ENCODE measurements at regions not wholly inside any gene's neighbourhood (a gene's known extent, or its start where the extent isn't known, plus 50 kb on each side); places are given as distances from the start of the nearest gene placed in this dataset.
"Not testable (repeated sequence)": the region's sequence is repeated elsewhere in the genome, so short reads cannot be mapped to it uniquely, and the experiment has no call there.

DNA sequence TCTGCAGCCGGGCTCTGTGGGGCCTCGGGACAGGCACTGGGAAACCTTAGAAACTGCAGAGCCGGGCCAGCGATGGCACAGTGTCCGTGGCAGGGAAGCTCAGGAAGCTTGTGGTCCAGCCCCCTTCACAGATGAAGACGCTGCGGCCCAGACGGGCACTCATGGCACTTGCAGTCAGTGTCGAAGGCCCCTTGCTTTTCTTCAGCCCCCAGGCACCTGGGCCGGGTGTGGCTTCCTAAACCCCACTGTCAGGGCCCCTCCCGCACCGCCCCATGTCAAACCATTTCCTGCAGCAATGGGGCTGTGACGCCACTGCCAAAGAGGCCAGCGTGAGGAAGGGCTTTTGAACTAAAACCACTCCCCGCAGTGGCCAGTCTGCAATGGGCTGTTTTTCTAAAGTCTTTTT is 164.0 kb downstream of the LAT start:
- Histone ChIP-seq H3K27ac (no peak overlapping the region), H3K36me3 (replicated peaks in 1 of 2; ENCODE audit: insufficient read depth in 1 of 2, low read depth in 2 of 2) (no peaks in the 10 kb centered on the region), H3K4me1 (no peaks in the 10 kb centered on the region), H3K27me3 (no peaks in the 10 kb centered on the region), H3K9me3 (no peaks in the 10 kb centered on the region), H3K4me3 (no peak overlapping the region)
- DNase-seq (peak in 1 of 4 donors; percentile 36), ATAC-seq (no peak)
- intact Hi-C loops (cut with DNase I): no loop called here
- TF ChIP-seq POLR2A (IDR thresholded peaks at IDR 0.05) (no peak), CTCF (IDR thresholded peaks at IDR 0.05) (no peak)
- WGBS, 2 donors: 60 to 75% methylated on average over 5 to 15 of the region's 15 CpGs

DNA sequence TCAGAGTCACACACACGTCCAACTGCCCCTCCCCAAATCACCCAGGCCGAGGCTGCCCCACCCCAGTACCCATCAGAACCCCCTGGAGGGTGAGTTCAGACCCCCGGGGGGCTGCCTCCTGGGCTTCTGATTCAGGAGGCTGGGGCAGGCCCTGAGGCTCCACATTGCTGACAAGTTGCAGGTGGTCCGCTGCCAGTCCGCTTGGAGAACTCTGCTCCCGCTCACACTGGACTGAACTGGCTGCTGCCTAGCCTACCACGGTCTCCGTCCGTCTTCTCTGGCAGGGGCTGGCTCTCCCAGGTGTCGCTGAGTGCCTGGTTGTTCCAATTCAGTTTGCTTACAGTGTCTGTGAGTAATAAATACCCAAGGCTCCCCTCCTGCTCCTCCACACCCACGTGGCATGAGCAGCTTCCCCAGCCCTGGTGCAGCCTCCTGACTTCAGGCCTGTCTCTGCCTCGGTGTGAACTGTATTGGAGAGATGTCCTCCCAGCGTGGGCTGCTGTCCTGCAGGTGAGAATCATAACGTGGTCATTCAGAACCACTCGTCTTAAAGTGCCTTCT is 163.4 kb downstream of the LAT start:
- Histone ChIP-seq H3K27ac (no peak overlapping the region), H3K36me3 (replicated peaks in 1 of 2; ENCODE audit: insufficient read depth in 1 of 2, low read depth in 2 of 2) (no peaks in the 10 kb centered on the region), H3K9me3 (no peaks in the 10 kb centered on the region), H3K4me1 (no peaks in the 10 kb centered on the region), H3K4me3 (no peak overlapping the region), H3K27me3 (no peaks in the 10 kb centered on the region)
- ATAC-seq (no peak), DNase-seq (no peak)
- TF ChIP-seq POLR2A (IDR thresholded peaks at IDR 0.05): no peak
- TF ChIP-seq CTCF (IDR thresholded peaks at IDR 0.05): no peak
- WGBS, 2 donors: 67% methylated on average over 7 to 13 of the region's 15 CpGs
- intact Hi-C loops (cut with DNase I): no loop called here

DNA sequence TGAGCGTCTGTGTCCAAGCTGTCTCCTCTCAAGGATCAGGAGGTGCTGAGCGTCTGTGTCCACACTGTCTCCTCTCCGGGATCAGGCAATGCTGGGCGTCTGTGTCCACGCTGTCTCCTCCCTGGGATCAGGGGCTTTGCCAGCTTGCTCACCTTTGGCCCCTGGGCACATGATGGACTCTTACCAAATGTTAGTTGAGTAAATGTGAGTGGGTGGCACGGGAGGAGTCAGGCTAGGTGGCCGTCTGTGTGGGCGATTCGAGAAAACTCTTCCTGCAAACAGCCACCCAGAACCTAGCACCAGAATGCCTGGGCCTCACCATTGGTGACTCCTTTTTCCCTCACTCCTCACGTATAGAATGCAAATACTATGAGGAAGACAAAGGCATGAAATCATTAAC is 162.9 kb downstream of the LAT start:
- H3K4me3 ChIP-seq; H3K27me3 ChIP-seq; H3K27ac ChIP-seq; H3K4me1 ChIP-seq; intact Hi-C loops (cut with DNase I); H3K9me3 ChIP-seq; DNase-seq; ATAC-seq; H3K36me3 ChIP-seq (replicated peaks in 1 of 2; ENCODE audit: insufficient read depth in 1 of 2, low read depth in 2 of 2): not testable (repeated sequence)
- 62 to 63% methylated on average over 5 to 8 of the region's 10 CpGs for WGBS, 2 donors

DNA sequence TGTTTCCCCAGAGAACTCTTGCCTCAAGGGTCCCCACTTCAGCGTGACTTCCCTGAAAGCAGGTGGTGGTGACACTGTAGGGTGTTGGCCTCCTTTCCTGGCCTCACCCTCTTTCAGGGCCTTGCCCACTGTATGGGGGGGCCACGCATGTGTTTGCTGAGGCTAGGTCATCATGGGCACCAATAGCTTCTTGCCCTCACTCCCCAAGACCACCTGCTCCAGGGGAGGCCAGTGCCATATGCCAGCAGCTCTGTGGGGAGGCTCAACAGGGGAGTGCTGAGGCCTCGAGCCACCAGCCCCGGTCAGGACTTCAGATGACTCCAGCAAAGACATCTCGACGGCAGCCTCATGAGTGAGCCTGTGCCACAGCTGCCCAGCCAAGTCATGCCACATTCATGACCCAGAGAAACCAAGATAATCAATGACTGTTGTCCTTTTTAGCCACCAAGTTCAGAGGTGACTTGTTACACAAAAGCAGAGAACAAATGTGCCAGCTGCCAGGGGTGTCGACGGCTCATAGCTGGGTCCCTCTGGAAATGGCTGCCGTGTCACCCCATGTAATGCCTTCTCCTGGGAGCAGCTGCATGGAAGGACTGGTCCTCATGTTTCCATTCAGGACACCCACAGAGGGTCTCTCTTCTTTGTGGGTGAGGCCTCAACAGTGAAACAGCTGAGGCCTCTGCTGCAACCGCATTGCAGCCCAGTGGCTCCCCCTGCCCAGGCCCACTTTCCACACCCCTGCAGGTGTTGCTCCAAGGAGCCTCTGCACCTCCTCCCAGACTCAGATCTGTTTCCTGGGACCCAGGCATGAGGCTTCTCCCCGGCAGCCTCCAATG is 162.2 kb downstream of the LAT start:
- H3K27me3 ChIP-seq; H3K36me3 ChIP-seq (replicated peaks in 1 of 2; ENCODE audit: insufficient read depth in 1 of 2, low read depth in 2 of 2); DNase-seq; intact Hi-C loops (cut with DNase I); H3K4me1 ChIP-seq; ATAC-seq; H3K27ac ChIP-seq; H3K9me3 ChIP-seq; H3K4me3 ChIP-seq: not testable (repeated sequence)
- 71 to 92% methylated on average over 5 to 11 of the region's 11 CpGs for WGBS, 2 donors

DNA sequence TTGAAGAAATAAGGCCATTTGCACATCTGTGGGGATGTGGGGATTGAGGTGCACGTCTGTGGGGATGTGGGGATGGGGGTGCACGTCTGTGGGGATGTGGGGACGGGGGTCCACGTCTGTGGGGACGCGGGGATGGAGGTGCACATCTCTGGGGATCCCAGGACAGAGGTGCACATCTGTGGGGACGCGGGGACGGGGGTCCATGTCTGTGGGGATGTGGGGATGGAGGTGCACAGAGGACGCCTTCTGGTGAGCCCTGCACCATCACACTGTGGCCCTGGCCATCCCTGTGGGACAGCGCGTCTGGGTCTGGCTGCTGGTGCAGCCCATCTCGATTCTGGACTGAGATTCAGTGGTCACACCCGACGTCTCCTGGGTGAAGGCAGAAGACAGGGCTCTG is 161.4 kb downstream of the LAT start:
- intact Hi-C loops (cut with DNase I): no loop called here
- no peak for ATAC-seq

DNA sequence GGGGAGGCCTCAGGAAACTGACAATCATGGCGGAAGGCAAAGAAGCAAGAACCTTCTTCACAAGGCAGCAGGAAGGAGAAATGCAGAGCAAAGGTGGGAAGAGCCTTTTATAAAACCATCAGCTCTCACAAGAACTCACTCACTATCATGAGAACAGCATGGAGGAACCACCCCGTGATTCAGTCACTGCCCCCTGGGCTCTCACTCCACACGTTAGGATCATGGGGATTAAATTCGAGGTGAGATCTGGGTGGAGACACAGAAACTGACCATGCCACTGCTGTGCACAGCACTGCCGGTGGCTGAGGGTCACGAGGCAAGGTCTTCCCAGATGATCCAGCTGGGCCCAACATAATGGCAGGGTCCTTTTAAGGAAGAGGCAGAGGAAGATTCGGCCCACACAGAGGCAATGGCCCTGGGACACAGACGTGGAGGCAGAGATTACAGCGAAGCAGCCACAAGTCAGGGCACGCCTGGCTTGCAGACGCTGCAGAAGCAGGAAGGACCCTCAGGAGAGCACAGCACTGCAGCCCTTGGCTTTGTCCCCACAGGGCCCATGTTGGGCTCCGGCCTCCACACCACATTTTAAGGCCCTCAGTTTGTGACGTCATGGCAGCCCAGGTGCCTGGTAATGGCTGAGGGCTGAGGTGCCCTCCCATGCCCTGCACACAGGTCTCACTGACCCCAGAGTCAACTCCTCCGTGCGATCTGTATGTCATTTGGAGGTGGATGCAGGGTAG is 160.8 kb downstream of the LAT start:
- H3K4me3 ChIP-seq; H3K36me3 ChIP-seq (replicated peaks in 1 of 2; ENCODE audit: insufficient read depth in 1 of 2, low read depth in 2 of 2); H3K9me3 ChIP-seq; H3K4me1 ChIP-seq; H3K27ac ChIP-seq; H3K27me3 ChIP-seq; ATAC-seq; DNase-seq; intact Hi-C loops (cut with DNase I): not testable (repeated sequence)
- 80 to 83% methylated on average over 11 to 15 of the region's 15 CpGs for WGBS, 2 donors

More for the DNA sequence above, 161.4 kb downstream of the LAT start:
- Histone ChIP-seq H3K36me3 (replicated peaks in 1 of 2; ENCODE audit: insufficient read depth in 1 of 2, low read depth in 2 of 2) (no peaks in the 10 kb centered on the region), H3K27ac (no peak overlapping the region), H3K27me3 (no peaks in the 10 kb centered on the region), H3K4me3 (no peak overlapping the region), H3K4me1 (no peaks in the 10 kb centered on the region), H3K9me3 (no peaks in the 10 kb centered on the region)
- DNase-seq: no peak
- no peak for TF ChIP-seq POLR2A (IDR thresholded peaks at IDR 0.05)
- TF ChIP-seq CTCF (IDR thresholded peaks at IDR 0.05): no peak
- 69 to 74% methylated on average over 11 to 15 of the region's 15 CpGs for WGBS, 2 donors

GRCh38 chr16:29145086-29145485 is 160.2 kb downstream of the LAT start:
- H3K9me3 ChIP-seq; H3K27ac ChIP-seq; DNase-seq; ATAC-seq; intact Hi-C loops (cut with DNase I); H3K27me3 ChIP-seq; H3K4me1 ChIP-seq; H3K4me3 ChIP-seq; H3K36me3 ChIP-seq (replicated peaks in 1 of 2; ENCODE audit: insufficient read depth in 1 of 2, low read depth in 2 of 2): not testable (repeated sequence)
- WGBS, 2 donors: 93% methylated on average over 9 to 11 of the region's 12 CpGs

- H3K36me3 ChIP-seq (replicated peaks in 1 of 2; ENCODE audit: insufficient read depth in 1 of 2, low read depth in 2 of 2); ATAC-seq; H3K9me3 ChIP-seq; H3K27ac ChIP-seq; DNase-seq; H3K4me1 ChIP-seq; H3K4me3 ChIP-seq; intact Hi-C loops (cut with DNase I); H3K27me3 ChIP-seq: not testable (repeated sequence)
- WGBS, 2 donors: 51 to 64% methylated on average over 7 to 15 of the region's 15 CpGs
Measured at GRCh38 chr16:29144669-29145062, 159.8 kb downstream of the LAT start.

All from body of pancreas (tissue), 4 donors.